SIG-M5 treated with dmso at 0.1 percent for 504 hours (cell line): ENCODE measurements at regions not wholly inside any gene's neighbourhood (a gene's known extent, or its start where the extent isn't known, plus 50 kb on each side); places are given as distances from the start of the nearest gene placed in this dataset.
"Not testable (repeated sequence)": the region's sequence is repeated elsewhere in the genome, so short reads cannot be mapped to it uniquely, and the experiment has no call there.

ENCODE experiments used
- DNase-seq: peaks from one replicate; lab custom pipeline; 2025; ENCODE audit not compliant: unreplicated experiment; lab: John Stamatoyannopoulos, UW

- no peak for DNase-seq
These were observed 589.5 kb downstream of the CENPC start for GRCh38 chr4:66955784-66956183.

- peak; percentile 72 for DNase-seq
These were observed 595.9 kb downstream of the CENPC start for GRCh38 chr4:66949419-66949818.

DNA sequence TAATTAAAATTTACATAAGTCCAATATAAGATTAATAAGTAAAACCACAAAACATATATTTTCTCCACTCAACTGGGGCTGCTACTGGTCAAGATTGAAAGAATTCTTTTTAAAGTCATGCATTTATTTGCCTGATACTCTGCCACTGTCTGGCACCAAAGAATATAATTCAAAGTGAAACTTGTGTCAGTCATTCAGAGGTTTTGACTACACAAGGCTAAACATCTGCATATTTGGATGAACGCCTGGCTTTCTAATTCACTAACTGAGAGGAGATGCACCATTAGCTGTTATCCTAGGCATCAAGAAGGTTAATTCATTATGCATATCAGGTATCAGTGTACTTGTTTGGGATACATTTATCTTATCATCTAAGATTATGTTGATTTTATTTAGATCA, 598.5 kb downstream of the CENPC start:
- no peak for DNase-seq

- peak; percentile 29 for DNase-seq
These were observed 602.2 kb downstream of the CENPC start for GRCh38 chr4:66943112-66943511.

- not testable (repeated sequence) for DNase-seq
These were observed 613.3 kb downstream of the CENPC start for GRCh38 chr4:66931981-66932380.

DNA sequence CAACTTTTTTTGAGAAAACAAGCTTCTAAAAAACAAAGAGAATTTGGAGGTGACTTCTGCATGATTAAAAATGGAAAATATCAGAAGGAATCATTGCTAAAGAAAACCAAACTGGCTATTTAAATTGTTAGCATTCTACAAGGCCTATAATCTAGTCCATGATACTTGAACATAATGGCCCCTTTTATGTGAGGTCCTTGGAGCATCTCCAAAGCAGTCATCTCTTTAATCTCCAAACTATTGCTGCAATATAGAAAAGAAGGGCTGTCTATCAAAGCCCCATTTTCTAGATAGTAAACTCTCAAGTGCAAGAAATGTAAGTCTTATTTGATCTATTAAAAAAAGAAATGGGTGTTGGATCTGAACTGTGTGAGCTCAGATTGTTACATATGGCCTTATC, 615.1 kb downstream of the CENPC start:
- DNase-seq = no peak

DNA sequence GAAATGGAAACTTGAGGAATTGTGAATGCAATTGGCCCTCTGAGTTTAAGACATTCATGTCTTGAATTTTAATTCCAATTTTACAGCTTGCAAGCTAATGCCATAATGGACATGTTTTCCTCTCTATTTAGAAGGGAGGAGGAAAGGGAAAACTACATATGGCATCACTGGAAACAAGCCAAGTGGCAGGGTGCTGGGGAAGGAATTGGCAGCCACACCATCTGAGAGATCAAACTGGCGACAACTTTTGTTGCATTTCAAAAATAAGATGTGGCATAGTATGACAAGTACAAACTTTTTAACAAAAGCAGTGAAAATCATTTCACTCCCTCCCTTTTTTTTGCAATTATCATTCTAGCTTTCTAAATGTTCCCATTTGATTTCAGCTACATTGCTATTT, 615.6 kb downstream of the CENPC start:
- DNase-seq = no peak

- not testable (repeated sequence) for DNase-seq
These were observed 616.4 kb downstream of the CENPC start for GRCh38 chr4:66928881-66929280.

DNA sequence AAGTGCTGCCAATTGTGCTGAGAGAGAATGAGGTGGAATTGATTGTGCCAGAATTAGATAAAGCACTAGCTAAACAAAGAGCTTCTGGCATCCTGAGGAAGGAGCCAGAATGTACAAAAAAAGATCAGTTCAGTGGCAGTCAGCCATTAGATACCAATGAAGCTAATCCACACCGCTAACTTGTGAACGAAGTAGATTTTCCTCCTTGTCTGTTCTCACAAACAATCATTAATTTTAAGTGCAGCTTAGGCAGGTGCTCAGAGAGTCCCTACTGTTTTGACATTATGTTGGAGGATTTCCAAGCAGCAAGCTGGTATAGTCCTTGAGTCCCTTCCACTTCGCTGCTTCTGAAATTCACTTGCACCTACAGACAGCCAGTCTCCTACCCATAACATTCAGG, 617.4 kb downstream of the CENPC start:
- no peak for DNase-seq

DNA sequence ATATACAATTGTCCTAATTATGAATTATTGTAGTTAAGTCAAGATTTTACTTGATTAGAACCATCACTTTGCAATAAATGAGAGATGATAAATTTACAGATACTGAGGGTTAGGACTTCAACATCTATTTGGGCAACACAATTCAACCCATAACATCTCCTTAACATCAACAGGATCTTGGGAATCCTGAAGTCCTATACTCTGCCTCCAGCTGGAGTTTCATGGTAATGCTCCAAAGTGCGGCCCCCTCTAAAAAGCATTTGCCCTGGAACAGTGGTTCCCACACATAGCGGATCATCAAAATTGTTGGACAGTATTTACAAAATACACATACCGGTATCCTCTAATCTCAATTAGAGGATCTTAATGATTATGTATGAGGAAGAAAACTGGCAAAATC, 618.6 kb downstream of the CENPC start:
- DNase-seq = no peak

DNA sequence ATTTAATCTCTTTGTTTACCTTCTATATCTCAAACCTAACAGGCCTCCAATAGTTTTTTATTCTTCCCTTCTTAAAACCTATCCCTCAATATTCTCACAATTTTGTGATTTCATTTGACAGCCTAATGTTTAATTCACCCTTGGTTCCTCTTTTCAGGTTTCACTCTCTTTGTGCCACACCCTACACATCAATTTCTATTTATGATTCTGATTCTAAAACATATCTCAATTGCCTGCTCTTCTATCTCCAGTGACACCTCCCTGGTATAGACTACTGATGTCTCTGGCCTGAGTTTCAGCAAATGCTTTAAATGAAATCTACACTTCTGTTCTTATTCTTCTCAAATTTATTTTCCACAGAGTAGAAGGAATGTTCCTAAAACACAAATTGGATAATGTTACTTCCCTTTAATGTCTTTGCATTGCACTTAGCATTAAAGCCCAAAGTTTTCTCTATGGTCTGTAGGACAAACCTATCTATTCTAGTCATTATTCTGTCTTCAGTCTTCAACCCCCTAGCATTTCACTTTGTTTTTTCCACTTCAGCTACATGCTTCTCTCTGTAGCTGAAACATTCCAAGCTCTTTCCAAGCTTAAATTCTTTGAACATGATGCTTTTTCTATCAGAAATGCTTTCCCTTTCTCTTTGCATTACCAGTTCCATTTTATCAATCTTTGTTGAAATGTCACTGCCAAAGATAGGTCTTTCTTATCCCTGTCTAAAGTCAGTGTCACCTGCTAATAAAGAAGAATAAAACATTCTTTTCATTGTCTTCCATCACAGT, 622.0 kb downstream of the CENPC start:
- DNase-seq = no peak

- no peak for DNase-seq
These were observed 623.9 kb downstream of the CENPC start for GRCh38 chr4:66921433-66921832.

DNA sequence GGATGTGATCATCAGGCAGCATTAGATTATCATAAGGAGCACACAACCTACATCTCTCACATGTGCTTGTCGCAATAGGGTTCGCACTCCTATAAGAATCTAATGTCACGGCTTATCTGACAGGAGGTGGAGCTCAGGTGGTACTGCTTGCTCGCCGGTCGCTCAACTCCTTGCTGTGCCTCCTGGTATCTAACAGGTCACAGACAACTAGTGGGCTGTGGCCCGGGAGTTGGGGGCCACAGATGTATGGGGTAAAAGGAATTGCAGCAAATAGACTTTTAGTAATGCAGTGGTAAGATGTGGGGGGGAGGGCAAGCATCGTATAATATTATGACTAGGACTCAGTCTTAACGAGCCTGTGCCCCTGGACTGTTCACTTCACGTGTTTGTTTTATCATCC, 624.8 kb downstream of the CENPC start:
- no peak for DNase-seq

- no peak for DNase-seq
These were observed 633.4 kb downstream of the CENPC start for GRCh38 chr4:66911880-66912279.

- DNase-seq = no peak
These were observed 639.0 kb downstream of the CENPC start for GRCh38 chr4:66906314-66906713.

DNA sequence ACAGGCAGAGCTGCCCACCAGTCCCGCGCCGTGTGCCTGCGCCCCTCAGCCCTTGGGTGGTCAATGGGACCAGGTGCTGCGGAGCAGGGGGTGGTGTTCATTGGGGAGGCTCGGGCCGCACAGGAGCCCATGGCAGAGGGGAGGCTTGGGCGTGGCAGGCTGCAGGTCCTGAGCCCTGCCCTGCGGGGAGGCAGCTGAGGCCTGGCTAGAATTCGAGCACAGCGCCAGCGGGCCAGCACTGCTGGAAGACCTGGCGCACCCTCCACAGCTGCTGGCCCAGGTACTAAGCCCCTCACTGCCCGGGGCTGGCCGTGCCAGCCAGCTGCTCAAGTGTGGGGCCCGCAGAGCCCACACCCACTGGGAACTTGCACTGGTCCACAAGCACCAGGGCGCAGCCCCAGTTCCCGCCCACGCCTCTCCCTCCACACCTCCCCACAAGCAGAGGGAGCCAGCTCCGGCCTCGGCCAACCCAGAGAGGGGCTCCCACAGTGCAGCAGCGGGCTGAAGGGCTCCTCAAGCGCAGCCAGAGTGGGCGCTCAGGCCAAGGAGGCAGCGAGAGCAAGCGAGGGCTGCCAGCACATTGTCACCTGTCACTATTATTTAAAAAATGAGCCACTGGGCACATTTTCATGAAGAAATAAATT, 645.8 kb downstream of the CENPC start:
- DNase-seq = no peak

DNA sequence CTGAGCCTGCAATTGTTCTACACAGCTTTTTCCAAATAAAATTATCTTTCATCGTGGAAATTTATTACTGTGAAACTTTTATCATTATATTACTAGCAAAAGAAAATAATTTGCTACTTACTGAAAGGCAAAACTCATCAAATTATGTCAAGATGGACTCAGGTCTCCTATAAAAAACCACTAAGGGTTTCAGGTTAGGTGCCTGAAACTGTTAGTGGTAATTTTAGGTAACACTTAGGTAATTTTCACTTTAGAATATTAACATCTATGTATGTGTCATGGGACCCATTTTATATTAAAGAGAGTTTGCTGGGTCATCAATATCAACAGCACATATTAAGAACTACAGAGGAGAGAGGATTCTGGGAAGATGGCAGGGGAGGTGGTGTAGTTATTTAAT, 651.5 kb downstream of the CENPC start:
- DNase-seq = no peak

- no peak for DNase-seq
These were observed 658.2 kb downstream of the CENPC start for GRCh38 chr4:66887061-66887460.

DNA sequence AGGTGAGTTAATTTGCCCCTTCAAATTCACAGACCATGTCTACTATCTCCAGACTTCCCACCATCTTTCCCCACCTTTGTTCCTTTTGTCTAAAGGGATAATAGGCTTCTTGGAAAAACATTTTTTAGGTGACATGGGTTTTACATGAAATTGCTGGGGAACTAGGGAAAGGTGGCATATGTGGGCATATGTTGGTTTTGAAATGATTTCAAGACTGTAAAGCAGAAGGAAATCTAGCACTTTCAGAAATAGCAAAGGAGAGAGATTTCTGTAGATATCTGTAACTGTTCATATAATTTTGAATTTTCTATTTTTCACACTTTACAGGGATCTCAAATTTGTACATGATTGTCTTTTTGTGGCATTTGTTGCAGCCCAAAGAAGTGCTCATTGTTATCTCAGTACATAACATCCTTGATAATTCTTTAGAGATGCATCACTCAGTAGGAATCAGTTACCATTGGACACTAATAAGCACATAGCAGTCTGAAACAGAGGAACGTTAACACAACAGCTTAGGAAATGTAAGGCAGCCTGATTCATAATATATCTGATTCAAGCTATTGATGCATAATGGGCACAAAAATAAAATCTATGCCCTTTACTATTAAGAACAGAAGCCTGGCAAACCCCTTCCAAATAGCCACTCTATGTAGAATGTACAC, 659.7 kb downstream of the CENPC start:
- DNase-seq = no peak

GRCh38 chr4:66876946-66877345, 668.4 kb downstream of the CENPC start:
- no peak for DNase-seq

GRCh38 chr4:66872661-66873060, 672.6 kb downstream of the CENPC start:
- DNase-seq = no peak

- DNase-seq = no peak
These were observed 681.8 kb downstream of the CENPC start for GRCh38 chr4:66863481-66863880.
